KMS-11 (cell line): ENCODE measurements at regions not wholly inside any gene's neighbourhood (a gene's known extent, or its start where the extent isn't known, plus 50 kb on each side); places are given as distances from the start of the nearest gene placed in this dataset.

Experiments used
- H2AFZ ChIP-seq: fragments of 200-600 bp; sonication (generic); 2 replicates; pipeline ENCODE4 v1.6.1; 2016; ENCODE audit warnings: antibody characterized with exemption, mixed run types, low read depth
- H3K27ac ChIP-seq: fragments of 200-600 bp; sonication (generic); 2 replicates; pipeline ENCODE4 v1.6.1; 2016; ENCODE audit warnings: mild to moderate bottlenecking, mixed run types
- H3K27me3 ChIP-seq: fragments of 200-600 bp; sonication (generic); 2 replicates; pipeline ENCODE4 v1.6.1; 2017; ENCODE audit warnings: mild to moderate bottlenecking, low read depth, mixed run types, moderate library complexity; ENCODE audit not compliant: insufficient read depth
- H3K36me3 ChIP-seq: fragments of 200-600 bp; sonication (generic); 2 replicates; pipeline ENCODE4 v1.6.1; 2017; ENCODE audit warnings: mild to moderate bottlenecking, mixed run types; ENCODE audit not compliant: insufficient read depth
- H3K4me1 ChIP-seq: fragments of 200-600 bp; sonication (generic); 2 replicates; pipeline ENCODE4 v1.6.1; 2016; ENCODE audit warnings: mild to moderate bottlenecking, low read depth, mixed run types; ENCODE audit not compliant: poor library complexity, severe bottlenecking
- H3K4me2 ChIP-seq: fragments of 200-600 bp; sonication (generic); 2 replicates; pipeline ENCODE4 v1.7.0; 2016; ENCODE audit warnings: mild to moderate bottlenecking, mixed run types
- H3K4me3 ChIP-seq: fragments of 200-600 bp; sonication (generic); IDR thresholded peaks from 2 replicates; pipeline ENCODE4 v1.6.1; 2017; ENCODE audit warnings: low read depth, low read length, mixed read lengths; ENCODE audit not compliant: insufficient read depth
- H3K79me2 ChIP-seq: fragments of 200-600 bp; sonication (generic); 2 replicates; pipeline ENCODE4 v1.6.1; 2016; ENCODE audit warnings: low read depth, mixed run types; ENCODE audit not compliant: insufficient read depth
- H3K9ac ChIP-seq: fragments of 200-600 bp; sonication (generic); 2 replicates; pipeline ENCODE4 v1.6.1; 2016; ENCODE audit warnings: mild to moderate bottlenecking, mixed run types
- H4K20me1 ChIP-seq: fragments of 200-600 bp; sonication (generic); 2 replicates; pipeline ENCODE4 v1.6.1; 2016; ENCODE audit warnings: mild to moderate bottlenecking, mixed run types; ENCODE audit not compliant: insufficient read depth
- CTCF ChIP-seq: fragments of 200-600 bp; sonication (generic); conservative IDR thresholded peaks from 2 replicates; pipeline ENCODE4 v1.6.1; 2017; ENCODE audit warnings: low read depth, mild to moderate bottlenecking, antibody characterized with exemption, low read length, moderate library complexity, mixed read lengths

DNA sequence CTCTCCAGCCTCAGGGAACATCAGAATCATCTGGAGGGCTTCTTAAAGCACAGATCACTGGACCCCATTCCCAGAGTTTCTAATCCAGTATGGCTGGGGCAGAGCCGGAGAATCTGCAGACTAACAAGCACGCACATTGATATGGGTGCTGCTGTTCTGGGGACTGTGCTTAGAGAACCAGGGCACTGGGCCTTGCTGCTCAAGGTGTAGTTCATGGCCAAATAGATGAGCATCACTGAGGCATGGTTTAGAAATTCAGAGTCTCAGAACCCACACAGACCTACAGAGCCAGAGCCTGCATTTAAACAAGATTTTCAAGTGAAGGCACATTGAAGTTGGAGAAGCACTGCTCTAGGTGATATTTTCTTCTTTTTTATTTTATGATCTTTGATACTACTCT lies 376.8 kb upstream of the PHF14 start:
- H2AFZ ChIP-seq, result no peak overlapping the region
- H3K4me1 ChIP-seq, result no peaks in the 10 kb centered on the region
- no peak overlapping the region for H3K4me3 ChIP-seq
- TF ChIP-seq CTCF, result no peak
- H3K79me2 ChIP-seq, result no peaks in the 10 kb centered on the region
- H3K36me3 ChIP-seq, result no peaks in the 10 kb centered on the region
- H4K20me1 ChIP-seq, result no peaks in the 10 kb centered on the region
- no peak overlapping the region for H3K4me2 ChIP-seq
- H3K27ac ChIP-seq, result no peak overlapping the region
- H3K27me3 ChIP-seq, result no peaks in the 10 kb centered on the region
- H3K9ac ChIP-seq, result no peak overlapping the region

GRCh38 chr7:10604128-10604527 lies 369.5 kb upstream of the PHF14 start:
- Histone ChIP-seq H2AFZ (no peak overlapping the region), H3K4me2 (no peak overlapping the region), H3K4me3 (no peak overlapping the region)

GRCh38 chr7:10612950-10613349 lies 360.7 kb upstream of the PHF14 start:
- H3K36me3 ChIP-seq, result no peaks in the 10 kb centered on the region
- TF ChIP-seq CTCF, result no peak
- H3K27ac ChIP-seq, result no peak overlapping the region
- no peak overlapping the region for H3K4me2 ChIP-seq
- no peak overlapping the region for H3K4me3 ChIP-seq
- H3K79me2 ChIP-seq, result no peaks in the 10 kb centered on the region
- H4K20me1 ChIP-seq, result no peaks in the 10 kb centered on the region
- H2AFZ ChIP-seq, result no peak overlapping the region
- H3K4me1 ChIP-seq, result no peaks in the 10 kb centered on the region
- H3K27me3 ChIP-seq, result no peaks in the 10 kb centered on the region
- no peak overlapping the region for H3K9ac ChIP-seq

More at GRCh38 chr7:10604128-10604527, 369.5 kb upstream of the PHF14 start:
- Histone ChIP-seq H3K9ac (no peak overlapping the region), H3K27me3 (no peaks in the 10 kb centered on the region), H3K27ac (no peak overlapping the region), H4K20me1 (no peaks in the 10 kb centered on the region), H3K79me2 (no peaks in the 10 kb centered on the region), H3K4me1 (no peaks in the 10 kb centered on the region), H3K36me3 (no peaks in the 10 kb centered on the region)
- TF ChIP-seq CTCF, result no peak

- H3K4me1 ChIP-seq, result no peaks in the 10 kb centered on the region
- no peak overlapping the region for H3K27ac ChIP-seq
- H4K20me1 ChIP-seq, result no peaks in the 10 kb centered on the region
- H3K9ac ChIP-seq, result no peak overlapping the region
- H2AFZ ChIP-seq, result no peak overlapping the region
- H3K79me2 ChIP-seq, result no peaks in the 10 kb centered on the region
- no peaks in the 10 kb centered on the region for H3K36me3 ChIP-seq
- no peak overlapping the region for H3K4me3 ChIP-seq
- TF ChIP-seq CTCF, result no peak
- no peaks in the 10 kb centered on the region for H3K27me3 ChIP-seq
- H3K4me2 ChIP-seq, result no peak overlapping the region
These were observed 354.7 kb upstream of the PHF14 start for GRCh38 chr7:10618953-10619352.

DNA sequence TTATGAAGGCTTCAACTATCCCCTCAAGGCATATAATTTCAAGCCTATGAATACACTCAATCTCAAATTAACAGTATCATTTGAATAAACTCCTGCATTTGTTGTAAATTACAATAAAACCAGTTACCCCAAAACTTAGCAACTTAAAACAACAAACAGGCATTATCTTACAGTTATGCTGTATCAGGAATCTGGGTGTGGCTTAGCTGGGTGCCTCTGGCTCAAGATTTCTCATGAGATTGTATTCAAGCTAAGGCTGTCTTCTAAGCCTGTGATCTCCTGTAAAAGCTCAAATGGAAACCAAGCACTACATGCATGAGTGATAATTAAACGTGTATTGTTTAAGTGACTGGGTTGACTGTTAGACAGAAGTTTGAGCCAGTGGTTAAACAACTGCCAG lies 341.0 kb upstream of the PHF14 start:
- Histone ChIP-seq H2AFZ (no peak overlapping the region), H3K4me2 (no peak overlapping the region), H3K27ac (no peak overlapping the region), H3K4me3 (no peak overlapping the region), H3K27me3 (no peaks in the 10 kb centered on the region), H3K9ac (no peak overlapping the region), H3K79me2 (no peaks in the 10 kb centered on the region), H3K4me1 (no peaks in the 10 kb centered on the region), H3K36me3 (no peaks in the 10 kb centered on the region), H4K20me1 (no peaks in the 10 kb centered on the region)
- no peak for TF ChIP-seq CTCF
